ENCODE measurements at regions not wholly inside any gene's neighbourhood (a gene's known extent, or its start where the extent isn't known, plus 50 kb on each side); places are given as distances from the start of the nearest gene placed in this dataset.
A peak's percentile ranks its signal among the peaks of the same experiment; 100 is the strongest.

GRCh38 chr20:22226849-22227700, 357.3 kb downstream of the FOXA2 start:
- DNase-seq (ENCODE audit: low spot score): no peak

DNA sequence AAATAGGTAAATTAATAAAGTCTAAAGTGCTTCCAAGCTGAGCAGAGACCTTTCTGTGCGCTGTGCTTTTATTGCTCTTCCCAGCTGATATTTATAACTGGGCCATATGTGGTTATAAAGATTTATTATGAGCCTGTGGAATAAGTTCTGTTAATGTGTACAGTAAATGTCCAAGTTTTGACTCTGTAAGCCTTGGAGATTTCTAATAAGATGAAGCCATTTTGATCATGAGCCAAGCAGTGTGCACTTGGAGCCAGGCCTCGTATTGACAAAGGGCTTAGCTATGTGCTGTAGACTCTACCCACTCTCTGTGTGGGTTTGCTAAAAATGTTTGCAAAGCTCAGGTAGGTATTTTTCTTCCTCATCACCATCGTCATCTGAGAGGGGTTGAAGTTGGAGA, 361.1 kb downstream of the FOXA2 start:
- no peak for DNase-seq (ENCODE audit: low spot score)

GRCh38 chr20:22217712-22218352, 366.5 kb downstream of the FOXA2 start:
- no peak for DNase-seq (ENCODE audit: low spot score)

GRCh38 chr20:22216984-22217383, 367.4 kb downstream of the FOXA2 start:
- no peak for DNase-seq (ENCODE audit: low spot score)

DNA sequence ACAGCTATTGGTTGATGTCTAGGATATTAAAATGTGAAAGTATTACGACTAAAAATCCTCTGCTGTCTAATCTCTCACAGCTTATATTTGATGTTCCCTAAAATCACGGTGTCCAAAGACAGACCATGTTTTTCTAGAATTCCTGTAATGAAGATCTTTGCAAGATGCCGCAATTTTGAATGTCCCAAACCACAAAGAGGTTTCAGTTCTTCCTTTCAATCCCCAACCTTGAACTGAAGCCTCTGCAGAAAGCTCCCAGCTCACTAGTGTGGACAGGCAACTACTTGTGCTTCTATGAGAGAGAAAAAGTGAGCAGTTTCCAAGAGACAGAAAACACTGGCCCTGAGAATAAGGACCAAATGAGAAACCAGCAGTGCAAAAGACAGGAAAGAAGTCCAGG, 370.1 kb downstream of the FOXA2 start:
- no peak for DNase-seq (ENCODE audit: low spot score)

- no peak for DNase-seq (ENCODE audit: low spot score)
Measured at GRCh38 chr20:22213271-22213670, 371.1 kb downstream of the FOXA2 start.

GRCh38 chr20:22207280-22207679, 377.1 kb downstream of the FOXA2 start:
- DNase-seq (ENCODE audit: low spot score): peak; percentile 4

DNA sequence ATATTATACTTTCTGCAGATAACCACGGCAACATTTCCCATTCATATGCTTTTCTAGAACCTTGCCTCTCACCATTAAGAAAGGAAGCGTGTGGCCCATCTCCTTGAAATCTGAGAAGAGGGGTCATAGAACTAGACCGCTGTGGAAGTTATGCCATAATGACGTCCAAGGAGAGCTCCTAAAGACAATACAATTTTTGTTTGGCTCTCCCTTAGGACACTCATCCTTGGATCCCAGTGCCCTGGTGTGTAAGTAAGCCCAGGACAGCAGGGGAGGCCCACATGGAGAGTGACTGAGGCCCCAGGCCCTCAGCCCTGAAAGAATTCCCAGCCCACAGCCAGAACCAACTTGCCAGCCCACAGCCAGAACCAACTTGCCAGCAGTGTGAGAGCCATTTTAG, 379.6 kb downstream of the FOXA2 start:
- no peak for DNase-seq (ENCODE audit: low spot score)

DNA sequence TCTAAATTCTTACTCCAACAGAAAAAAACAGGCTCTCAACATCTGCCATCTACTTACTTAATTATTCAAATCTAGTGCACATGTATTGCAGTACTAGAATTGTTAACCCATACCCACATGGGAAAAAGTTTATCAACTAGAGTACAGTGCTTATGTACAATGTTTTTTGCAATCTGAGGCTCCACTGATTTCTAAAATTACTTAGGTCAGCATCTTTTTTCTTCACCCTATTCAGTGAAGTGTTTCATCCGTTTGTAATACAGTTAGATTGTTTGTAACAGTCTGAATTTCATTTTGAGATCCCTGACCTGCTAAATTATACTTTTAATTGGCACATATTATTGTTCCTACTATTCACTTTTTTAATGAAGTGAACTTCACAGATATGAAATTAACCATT, 402.2 kb downstream of the FOXA2 start:
- DNase-seq (ENCODE audit: low spot score): no peak

DNA sequence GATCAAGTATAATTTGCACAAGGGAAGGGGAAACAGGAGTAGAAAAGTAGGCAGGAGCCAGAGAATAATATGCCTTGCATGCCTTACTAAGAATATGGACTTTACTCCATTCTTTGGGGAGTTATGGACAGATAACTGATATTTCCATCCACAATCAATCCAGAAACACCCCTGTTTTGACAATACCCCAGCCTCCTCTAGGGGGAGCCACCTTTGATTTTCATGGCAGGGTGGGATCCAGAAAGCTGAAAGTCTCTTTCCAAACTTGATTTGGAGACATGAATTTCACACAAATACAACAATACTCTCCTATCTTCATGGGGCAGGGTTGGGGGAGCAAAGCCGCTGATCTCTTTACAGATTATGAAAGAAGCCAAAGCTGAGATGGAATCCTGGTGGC, 404.1 kb downstream of the FOXA2 start:
- peak; percentile 36 for DNase-seq (ENCODE audit: low spot score)

GRCh38 chr20:22160101-22160652, 424.2 kb downstream of the FOXA2 start:
- DNase-seq (ENCODE audit: low spot score): no peak

DNA sequence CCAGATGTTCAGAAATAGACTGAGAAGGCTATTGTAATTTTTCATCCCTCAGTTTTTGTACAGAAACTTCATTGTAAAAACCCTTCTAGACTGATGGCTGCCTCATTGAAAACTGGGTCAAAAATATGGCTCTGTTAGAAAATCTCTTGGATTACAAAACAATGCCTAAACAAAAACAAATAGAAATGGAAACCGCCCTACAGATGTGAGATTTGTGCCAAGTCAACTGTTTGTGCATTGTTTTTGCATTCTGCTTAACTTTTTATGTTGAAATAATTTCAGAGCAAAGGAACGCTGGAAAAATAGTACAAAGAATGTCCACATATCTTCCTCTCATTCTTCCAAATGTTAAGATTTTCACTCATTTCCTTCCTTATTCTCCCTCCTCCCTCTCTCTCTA, 425.1 kb downstream of the FOXA2 start:
- no peak for DNase-seq (ENCODE audit: low spot score)

GRCh38 chr20:22127587-22127986, 422.1 kb downstream of the PAX1 start:
- DNase-seq (ENCODE audit: low spot score): no peak

GRCh38 chr20:22106308-22106938, 401.0 kb downstream of the PAX1 start:
- DNase-seq (ENCODE audit: low spot score): peak; percentile 29

- no peak for DNase-seq (ENCODE audit: low spot score)
Measured at GRCh38 chr20:22101606-22102005, 396.1 kb downstream of the PAX1 start.

GRCh38 chr20:22100686-22101085, 395.2 kb downstream of the PAX1 start:
- DNase-seq (ENCODE audit: low spot score): no peak

DNA sequence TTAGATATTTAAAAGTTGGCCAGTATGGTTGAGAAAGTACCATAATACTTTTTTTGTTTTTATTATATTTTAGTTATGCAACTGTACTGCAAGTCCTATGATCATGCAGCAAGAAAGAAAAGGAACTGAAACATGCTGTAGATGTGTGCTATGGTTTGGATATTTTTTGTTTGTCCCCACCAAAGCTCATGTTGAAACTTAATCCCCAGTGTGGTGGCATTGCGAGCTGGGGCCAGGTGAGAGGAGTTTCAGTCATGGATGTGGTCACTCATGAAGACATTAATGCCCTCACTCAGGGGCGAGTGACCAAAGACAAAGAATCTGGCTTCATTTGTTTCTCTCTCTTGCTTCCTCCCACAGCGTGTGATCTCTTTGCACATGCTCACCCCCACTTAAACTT, 393.9 kb downstream of the PAX1 start:
- no peak for DNase-seq (ENCODE audit: low spot score)

DNA sequence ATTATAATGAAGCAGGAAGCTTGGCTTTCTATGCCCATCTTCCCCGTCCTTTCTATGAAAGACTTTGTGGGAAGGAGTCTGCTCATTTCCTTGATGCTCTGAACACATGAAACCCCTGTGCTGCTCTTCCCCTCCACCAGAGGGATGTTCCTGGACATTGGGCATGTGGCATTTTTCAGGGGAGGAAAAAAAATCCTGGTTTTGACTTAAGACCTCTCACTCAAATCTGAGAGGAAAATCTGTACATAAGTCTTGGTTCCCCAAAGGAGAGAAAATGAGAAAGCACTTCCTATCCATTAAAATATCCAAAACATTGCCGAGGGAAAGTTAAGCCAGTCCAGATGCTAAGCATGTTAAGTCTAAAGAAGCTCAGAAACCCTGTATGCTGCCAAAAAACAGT, 393.0 kb downstream of the PAX1 start:
- no peak for DNase-seq (ENCODE audit: low spot score)

DNA sequence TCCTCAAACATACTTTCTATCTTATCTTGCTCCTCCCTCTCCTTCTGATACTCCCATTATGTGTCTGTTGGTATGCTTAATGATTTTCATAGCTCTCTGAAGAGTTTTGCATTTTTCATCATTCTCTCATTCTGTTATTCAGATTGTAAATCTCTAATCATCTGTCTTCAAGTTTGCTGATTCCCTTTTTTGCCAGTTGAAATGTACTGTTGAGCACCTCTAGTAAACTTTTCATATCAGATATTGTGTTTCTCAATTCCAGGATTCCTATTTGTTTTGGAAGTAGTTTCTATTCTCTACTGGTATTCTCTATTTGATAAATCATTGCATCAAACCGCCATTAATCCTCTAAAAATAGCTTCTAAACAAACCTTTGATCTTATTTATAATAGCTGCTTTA, 387.7 kb downstream of the PAX1 start:
- no peak for DNase-seq (ENCODE audit: low spot score)

DNA sequence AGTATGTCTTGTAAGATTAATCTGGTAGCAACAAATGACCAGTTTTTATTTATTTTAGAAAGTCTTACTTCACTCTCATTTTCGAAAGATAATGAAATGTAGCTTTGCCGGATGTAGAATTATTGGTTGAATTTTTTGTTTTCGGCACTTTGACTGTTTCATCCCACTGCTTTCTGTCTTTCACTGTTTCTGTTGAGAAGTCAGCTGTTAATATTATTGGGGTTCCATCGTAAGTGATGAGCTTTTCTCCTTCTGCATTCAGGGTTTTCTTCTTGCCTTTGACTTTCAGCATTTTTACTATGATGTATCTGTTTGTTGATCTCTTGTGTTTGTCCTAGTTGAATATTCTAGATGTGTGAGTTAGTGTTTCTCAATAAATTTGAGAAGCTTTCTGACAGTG, 383.4 kb downstream of the PAX1 start:
- DNase-seq (ENCODE audit: low spot score): no peak

GRCh38 chr20:22080985-22081384, 375.5 kb downstream of the PAX1 start:
- DNase-seq (ENCODE audit: low spot score): no peak

GRCh38 chr20:22074635-22075034, 369.2 kb downstream of the PAX1 start:
- DNase-seq (ENCODE audit: low spot score): no peak

DNA sequence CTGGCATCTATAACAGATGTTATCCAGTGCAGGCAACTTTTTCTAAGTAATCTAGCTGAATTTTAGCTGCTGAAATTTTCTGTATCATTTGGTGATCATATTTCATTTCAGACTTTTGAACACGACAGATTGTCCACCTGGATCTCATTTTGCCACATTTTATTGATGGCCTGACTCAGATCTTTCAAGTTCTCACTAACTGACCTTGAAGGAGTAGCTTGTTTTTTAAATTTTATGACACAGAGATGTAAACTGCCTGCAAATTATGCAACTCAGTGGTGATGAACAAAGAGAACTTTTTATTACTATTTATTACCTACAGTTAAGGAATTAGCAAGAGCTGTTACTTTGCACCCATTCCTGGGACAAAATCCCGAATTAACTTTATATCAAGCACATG, 366.4 kb downstream of the PAX1 start:
- no peak for DNase-seq (ENCODE audit: low spot score)

Measured in NAMALWA (cell line).